T follicular helper cell (primary cell): ENCODE measurements at regions not wholly inside any gene's neighbourhood (a gene's known extent, or its start where the extent isn't known, plus 50 kb on each side); places are given as distances from the start of the nearest gene placed in this dataset.
"Not testable (repeated sequence)": the region's sequence is repeated elsewhere in the genome, so short reads cannot be mapped to it uniquely, and the experiment has no call there.

Source experiments
- DNase-seq: peaks from one replicate; pipeline ENCODE4 v3.0.0-alpha.2; 2020; ENCODE audit warnings: low read depth

DNA sequence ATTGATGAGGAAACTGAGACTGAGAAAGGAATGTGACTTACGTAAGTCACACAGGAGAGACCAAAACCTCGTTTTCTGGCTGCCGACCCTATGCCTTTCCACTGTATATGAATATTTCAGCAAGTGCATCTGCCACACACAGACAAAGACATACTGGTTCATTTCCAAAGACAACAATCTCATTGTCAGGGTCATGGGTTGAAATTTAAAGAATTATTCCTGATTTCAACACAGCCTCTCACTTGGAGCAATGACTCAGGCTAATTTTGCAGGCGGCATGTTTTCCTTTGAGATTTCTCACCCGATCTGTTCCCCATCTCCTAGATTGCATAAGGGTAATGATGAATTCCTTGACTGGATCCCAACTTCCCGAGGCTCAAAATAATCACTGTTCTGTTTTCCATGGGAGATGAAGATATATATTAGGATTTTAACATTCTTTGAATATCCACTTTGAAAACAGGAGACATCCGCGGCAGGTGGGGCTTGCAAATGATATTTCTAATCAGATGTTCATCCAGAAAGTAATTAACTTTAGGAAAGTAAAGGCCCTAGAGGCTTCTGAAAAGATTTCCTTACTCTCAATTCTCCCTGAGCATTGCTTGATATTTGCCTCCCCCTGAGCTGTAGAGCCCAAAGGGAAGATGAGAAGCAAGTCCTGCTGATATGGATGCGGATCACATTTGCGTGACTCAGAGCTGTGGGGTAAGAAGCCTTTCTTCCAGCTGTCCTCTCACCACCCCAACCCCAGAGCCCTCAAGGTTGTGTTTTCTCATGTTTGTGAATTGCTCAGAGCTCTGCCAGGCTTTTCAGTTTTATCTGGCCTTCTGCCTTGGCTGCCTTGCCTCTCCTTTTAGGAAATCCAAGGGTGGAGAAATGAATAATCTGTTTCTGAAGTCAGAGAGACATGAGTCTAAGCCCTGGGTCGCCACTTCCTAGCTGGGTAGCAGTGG lies 361.1 kb upstream of the BOD1L1 start:
- DNase-seq, result no peak

DNA sequence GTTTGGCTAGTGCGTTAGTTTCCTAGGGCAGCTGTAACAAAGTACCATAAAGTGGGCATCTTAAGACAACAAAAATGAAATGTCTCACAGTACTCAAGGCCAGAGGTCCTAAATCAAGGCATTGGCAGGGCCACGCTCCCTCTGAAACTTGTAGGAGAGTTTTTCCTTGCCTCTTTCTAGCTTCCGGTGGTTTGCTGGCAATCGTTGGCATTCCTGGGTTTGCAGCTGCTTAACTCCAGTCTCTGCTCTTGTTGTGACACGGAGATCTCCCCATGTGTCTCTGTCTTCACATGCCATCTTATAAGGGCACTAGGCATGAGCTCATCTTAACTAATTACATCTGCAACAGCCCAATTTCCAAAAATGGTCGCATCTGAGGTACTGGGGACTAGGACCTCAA lies 362.0 kb upstream of the BOD1L1 start:
- no peak for DNase-seq

DNA sequence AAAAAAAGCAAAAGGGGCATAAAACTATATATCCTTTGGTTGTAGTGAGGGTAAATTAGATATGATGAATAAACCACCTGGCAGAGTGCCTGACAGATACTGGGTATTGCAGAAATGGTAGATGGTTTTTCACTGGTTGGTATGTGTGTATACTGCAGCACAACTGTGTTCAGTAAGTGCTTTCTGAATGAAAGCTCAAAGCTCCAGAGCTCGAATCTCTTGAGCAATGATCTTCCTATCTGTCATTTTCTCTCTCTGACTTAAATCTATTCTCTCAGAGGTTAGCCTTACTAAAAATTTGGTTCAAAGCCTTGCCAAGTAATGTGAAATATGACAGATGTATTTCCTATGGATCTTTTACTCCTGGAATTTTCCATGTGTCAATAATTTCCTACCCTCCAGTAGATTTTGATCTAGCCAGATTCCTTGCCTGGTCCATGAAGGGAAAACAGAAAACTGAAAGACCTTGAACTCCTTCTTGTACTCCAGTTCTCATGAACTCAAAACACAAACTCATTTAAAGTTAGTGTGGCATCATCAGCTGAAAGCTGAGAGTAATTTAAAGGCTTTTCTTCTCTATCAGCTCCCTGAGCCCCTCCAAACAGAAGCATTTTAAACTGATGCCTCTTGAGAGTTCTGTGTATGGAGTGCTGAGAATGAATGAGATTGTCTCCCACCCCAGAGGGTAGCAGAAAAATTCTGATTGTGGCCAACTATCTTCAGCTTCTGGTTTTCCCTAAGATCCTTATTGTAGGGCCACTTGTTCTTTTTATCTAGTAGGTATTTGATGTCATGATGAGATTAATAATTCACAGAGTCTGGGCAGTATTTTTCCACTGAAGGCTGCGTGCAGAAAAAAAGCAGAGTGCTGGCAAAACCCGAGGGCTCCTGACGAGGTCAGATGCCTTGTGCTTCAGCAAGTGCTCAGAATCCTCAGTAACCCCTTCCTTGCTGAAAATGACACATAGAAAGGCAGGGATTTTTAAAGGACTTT lies 363.4 kb upstream of the BOD1L1 start:
- DNase-seq, result no peak

DNA sequence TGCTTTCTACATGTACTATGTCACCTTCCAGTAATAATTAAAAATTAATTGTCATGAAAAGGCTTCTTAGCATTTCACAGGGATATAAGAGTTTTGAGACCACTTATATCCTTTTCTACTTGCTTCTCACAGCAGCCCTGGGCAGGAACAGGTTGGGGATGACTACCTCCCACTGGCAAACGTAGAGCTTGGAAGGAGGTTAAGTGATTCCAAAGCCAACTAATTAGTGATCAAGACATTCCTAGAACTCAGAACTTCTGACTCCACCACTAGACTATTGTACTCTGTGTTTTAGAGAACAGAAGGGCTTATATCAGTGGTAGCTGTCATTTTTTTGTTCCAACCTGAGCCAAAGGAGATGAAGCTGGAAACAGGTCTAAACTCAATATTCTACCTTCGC lies 364.5 kb upstream of the BOD1L1 start:
- no peak for DNase-seq

DNA sequence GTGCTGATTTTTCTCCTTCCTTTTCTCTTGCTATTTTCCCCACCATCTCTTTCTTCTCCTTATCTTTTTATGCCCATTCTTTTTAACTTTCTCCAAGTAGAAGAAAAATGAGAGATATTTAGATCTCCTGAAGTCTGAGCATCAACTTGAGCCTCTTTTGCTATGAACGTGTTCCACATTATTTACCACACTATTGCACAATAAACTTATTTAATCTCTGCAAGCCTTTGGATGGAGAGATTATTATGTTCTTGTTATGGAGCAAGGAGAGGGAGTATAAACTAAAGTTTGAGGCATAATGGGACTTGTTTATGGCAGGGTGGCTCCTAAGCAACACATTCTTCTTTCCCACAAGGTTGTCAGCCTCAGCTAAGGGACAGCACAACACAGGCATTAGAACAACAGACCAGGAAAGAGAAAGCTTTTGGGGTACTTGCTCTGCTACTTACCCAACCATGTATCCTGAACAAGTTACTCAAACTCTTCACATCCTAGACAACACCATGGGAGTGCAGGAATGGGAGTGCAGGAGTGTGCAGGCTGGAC lies 365.5 kb upstream of the BOD1L1 start:
- no peak for DNase-seq

DNA sequence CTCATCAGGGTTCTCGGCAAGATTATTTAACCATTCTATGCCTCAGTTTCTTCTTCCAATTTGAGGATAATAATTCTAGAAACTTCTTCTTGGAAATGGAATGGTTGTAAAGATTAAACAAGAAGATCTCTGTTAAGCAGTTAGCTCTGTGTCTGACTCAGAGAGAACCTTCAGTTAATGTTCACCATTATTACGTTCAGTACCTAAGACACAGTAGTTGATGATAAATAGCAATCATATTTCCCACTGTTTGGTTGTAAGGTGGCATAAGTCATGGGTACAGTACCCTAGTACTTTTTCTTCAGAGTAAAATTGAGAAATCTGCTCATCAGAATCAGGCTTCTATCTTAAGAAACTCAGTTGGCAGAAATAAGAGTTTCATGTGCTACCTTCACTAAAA lies 366.5 kb upstream of the BOD1L1 start:
- no peak for DNase-seq

DNA sequence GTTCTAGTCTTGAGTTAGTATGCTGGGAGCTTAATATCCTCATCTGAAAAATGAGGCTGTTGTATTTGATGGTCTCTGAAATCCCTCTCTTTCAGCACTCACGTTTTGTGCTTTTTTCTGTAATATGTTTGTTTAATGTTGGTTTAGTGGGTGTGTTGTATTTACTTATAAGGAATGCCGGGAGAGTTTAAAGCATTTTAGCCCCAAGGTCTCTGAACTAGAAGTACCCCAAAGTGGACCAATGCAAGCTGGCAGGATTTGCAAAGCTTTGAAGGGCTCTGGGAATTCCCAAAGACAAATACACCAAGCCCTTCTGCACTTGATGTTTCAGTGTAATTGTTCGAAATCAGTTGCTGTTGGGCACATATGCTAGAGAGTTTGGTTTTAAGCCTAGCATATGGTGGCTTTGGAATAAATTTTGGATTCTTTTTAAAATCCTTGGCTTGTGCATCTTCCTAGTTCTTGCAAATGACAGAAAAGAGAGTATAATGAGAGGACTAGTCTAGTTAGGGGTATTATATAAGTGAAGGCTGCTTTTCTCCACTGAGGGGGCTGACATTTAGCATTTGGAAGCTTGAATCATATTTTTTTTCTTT lies 371.4 kb upstream of the BOD1L1 start:
- DNase-seq, result no peak

DNA sequence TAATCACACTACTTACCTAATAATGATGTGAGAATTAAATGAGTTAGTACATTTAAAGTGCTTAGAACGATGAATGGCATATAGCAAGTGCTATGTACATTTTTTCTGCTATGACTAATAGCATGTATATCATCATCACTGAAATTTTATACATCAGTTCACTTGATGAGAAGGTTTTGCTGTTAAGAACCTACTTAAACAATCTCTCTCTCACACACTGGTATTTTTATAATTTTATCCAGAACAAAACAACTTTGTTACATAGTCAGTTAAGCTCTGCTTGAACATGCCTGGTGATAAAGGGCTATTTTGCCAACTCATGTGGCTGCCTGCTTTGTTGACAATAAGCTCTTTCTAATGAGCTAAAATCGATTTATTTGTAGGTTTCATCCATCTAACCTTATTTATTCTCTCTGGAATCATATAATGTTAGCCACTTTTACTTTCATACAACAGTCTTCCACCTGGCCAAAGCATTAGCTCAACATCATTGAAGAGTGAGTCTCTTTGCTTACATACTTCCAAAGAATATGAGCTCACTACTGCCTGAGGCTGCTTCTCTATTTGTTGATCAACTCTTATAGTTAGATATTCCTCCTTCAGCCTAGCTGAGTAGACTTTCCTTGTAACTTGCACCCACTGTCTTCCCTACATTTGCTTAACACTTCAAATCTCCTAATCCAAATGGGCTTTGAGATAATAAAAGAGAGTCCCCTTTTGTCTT lies 372.7 kb upstream of the BOD1L1 start:
- DNase-seq, result no peak

DNA sequence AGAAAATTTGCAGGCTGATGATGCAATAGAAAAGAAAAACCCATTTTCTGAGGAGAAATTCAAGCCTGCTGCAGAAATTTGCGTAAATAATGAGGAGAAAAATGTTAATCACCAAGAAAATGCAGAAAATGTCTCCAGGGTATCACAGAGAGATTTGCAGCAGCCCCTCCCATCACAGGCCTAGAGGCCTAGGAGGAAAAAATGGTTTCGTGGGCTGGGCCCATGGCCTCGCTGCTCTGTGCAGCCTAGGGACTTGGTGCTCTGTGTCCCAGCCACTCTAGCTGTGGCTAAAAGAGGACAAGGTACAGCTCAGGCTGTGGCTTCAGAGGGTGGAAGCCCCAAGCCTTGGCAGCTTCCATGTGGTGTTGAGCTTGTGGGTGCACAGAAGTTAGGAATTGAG lies 374.8 kb upstream of the BOD1L1 start:
- not testable (repeated sequence) for DNase-seq

DNA sequence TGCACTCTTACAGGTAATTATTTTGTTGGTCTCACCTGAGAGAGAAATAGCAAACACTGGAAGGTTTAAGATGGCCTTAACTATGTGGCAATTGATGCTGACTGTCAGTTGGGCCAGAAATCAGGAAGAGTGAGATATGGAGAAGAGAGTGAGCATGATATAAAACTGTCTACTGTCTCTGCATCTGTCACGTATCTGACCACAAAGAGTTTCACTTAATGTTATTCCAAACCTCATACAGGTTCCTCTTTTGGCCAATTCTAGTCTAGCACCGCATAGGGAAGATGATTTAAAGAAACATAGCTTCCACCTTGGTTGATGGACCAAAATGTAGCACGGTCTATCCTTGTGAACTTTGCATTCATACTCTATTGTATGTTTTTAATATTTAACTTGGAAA lies 381.0 kb upstream of the BOD1L1 start:
- DNase-seq, result no peak

DNA sequence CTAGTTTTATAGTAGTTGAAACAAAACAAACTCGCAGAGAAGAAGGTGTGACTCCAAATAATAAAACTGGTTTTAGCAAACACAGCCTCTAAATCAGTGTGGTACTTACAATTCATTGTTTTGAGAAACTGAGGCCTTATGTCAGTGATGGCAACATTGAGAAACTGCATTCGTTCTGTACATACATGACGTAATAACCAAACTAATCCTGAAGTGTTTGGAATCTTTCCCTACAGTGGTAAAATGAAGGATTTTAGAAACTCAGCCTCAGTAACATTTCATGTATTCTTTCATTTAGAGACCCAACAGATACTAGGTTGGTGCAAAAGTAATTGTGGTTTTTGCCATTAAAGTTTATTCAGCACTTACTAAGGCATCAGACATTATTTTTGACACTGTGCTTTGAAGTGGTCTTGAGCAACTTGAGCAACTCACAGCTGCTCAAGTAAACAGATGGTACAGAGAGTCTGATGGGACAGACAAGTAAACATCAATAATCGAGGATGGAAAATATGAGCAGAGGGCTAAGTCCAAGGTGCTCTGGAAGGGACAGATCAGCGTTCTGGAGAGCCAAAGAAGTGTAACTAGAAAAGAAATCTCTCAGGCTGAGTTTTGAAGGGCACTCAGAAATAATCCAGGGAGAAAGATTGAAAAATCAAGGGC lies 390.8 kb upstream of the BOD1L1 start:
- DNase-seq, result no peak

DNA sequence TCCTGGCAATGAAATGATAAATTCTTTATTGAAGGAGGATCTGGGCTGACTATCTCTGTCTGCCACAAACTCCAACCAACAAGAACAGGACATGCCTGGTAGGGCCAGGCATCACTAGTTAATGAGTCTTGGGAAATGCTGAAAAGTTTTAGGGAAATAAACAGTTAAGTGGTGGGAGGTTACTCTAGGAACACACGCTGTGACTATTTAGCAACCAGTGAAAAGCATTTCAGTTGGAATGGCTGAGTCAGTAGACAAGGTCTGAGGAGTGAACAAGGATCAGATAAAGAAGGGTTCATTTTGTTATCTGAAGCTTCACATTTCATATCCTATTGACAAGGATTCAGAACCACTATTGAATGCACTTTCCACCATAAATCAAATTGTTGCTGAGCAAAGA lies 394.9 kb upstream of the BOD1L1 start:
- DNase-seq, result no peak

DNA sequence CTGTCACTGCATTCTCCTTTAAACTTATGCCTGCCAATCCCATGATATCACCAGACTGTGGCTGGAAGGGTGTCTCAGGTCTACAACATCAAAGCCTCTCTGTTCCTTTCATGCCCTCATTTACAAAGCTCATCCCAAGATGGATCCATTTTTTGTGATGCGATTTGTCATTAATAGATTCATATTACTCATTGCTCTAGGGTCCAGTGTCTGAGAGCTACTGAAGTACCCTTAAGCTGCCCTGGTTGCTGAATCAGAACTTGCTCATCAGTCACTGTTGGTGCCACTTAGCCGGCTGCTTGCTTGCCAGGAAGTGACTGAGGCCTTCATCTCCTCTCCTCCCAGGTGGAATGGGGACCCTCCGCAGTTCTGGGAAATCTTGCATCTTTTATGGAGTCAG lies 395.5 kb upstream of the BOD1L1 start:
- DNase-seq, result no peak

DNA sequence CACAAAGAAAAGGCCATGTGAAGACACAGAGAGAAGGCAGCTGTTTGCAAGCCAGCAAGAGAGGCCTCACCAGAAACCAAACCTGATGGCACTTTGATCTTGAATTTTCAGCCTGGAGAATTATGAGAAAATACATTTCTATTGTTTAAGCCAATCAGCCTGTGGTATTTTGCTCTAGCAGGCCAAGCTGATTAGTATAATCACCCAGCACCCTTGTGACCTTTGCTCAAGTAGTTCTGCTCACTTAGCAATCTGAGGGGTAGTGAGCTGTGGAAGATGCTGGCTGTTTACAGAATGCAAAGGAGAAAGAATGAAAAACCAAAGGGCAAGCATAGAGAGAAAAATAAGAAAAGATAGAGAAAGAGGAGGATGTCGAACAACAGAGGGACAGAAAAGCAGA lies 396.4 kb upstream of the BOD1L1 start:
- DNase-seq, result no peak

DNA sequence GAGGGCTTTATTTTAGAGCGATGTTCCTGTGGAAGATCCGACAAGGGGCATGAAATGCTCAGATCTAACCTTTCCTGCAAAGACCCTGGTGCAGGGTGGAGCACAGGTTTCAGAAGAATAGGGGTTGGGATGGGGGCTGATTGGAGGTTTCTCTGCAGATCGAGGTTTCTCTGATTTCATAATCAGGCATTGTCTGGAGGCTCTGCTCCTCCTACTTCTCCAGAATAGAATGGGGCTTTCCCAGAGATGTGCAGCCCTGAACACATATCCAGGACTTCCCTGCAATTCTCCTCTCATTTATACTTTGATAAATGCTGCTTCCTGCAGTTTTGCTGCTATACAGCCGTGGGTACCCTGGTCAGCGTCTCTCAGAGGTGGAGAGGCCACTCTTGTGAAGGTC lies 397.6 kb upstream of the BOD1L1 start:
- no peak for DNase-seq

DNA sequence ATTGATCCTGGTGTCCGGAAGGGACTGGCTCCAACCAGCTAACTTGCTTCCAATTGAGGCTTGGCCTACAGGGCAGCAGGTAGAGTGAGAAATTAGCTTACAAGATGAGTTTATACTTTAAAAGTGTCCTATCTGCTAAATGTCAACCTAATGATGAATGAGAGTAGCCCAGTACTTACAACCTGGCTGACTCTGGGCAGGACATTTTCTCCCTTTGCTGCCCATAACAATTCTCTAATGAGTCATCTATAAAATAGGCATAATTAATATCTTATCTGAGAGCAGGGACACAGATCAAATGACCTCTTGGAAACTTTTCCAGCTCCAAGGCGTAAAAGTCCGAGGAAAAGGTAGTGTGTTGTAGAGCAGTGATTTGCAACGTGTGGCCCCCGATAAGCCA lies 398.4 kb upstream of the BOD1L1 start:
- no peak for DNase-seq

DNA sequence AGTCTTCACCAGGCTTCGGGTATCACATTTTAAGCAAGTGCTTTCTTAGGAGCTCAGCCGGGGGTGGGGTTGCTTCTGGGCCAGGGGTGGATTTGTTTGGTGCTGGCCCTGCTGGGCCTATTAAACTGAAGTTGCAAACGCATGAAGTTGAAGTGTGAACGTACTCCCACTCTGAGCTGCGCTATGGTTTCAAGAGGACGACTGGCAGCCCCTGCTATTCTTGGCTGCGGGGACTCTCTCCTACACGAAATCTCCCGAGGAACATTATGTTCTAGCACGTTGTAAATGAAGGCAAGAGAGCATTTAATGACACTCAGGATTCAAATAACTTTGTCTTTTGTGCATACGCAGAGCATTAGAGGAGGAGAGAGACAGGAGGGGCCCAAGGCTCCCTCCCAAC lies 401.3 kb upstream of the BOD1L1 start:
- no peak for DNase-seq

DNA sequence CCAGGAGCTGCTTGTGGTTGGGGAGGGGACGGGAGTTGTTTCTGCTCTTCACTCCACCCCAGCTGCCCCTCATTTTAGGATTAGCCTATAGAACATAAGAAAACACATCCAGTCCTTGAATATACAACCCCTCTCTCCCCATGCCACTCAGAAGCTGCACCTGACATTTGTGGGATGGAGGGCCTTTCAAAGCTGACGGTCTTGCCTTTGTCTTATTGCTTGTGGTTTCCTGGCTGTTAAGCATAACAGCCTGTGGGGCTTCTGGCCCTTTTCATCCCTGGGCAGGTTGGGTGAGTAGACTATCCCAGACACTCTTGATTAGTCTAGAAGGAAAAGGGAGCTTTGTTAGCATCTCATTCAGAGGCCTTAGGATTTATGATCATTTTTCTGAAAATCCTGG lies 407.6 kb upstream of the BOD1L1 start:
- DNase-seq, result no peak

DNA sequence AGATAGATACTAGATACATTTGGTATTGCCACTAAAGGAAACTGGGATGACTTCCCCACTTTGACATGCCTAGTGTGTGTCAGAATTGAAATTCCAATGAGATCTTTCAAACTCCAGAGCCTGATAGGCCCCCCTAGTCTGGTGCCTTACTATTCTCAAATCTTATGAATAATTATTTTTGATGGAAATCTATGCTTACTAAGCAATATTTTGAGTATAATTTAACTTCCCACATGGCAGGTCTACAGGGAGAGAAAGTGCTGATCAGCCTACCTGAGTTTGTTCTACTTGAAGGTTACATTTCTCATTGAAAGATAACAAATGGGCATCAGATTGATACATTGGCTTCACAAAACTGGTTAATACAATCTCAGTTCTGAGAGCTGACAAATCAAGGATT lies 415.7 kb upstream of the BOD1L1 start:
- no peak for DNase-seq

DNA sequence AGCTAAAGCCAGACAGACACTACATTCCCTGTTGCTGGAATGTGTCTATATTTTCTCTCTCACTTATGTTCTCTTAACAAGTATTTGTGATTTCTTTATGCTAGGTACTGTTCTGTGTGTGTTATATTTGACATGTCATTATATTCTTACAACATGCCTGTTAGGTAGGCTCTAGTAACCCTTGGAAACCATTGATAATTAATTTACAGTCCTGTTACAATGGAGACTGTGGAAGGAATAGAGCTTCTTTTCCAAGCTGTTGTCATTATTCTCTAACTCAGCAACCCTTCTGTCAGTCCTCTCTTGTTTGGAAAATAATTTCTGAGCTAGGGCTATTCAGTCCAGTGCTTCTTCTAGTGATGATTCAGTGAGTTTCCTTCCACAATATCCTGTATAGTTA lies 419.1 kb upstream of the BOD1L1 start:
- no peak for DNase-seq

DNA sequence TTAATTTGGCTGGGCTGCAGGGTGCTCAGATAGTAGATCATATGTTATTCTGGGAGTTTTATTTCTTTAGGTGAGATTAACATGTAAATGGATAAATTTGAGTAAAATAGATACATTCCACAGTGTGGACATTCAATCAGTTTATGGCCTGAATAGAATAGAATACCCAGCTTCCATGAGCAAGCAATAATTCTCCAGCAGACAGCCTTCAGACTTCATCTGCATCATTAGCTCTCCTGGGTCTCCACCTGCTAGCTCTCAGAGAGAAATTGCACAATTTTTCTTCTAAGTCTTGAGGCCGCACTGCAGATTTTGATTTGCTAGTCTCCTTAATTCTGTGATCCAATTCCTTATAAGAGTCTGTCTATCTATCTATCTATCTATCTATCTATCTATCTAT lies 420.3 kb upstream of the BOD1L1 start:
- DNase-seq, result no peak
